K562 (cell line): ENCODE measurements at regions not wholly inside any gene's neighbourhood (a gene's known extent, or its start where the extent isn't known, plus 50 kb on each side); places are given as distances from the start of the nearest gene placed in this dataset.

Experiments
- ATAC-seq: fragments of 200-7000 bp; cut with Tn5 transposase; 3 replicates; pipeline ENCODE4 v1.9.1; 2020; ENCODE audit warnings: moderate library complexity
- BruUV-seq: library from RNA; stranded (reverse); fragments of 400-500 nt; replicated peaks from 2 replicates; lab custom pipeline; 2021; lab: Mats Ljungman, UMichigan
- CTCF ChIA-PET: fragments of 300-600 bp; formaldehyde crosslinking; extraction: SDS; loops from one replicate; lab custom pipeline; 2021; ENCODE audit warnings: low intra/inter-chr PET ratio; lab: Yijun Ruan, JAX
- POLR2A ChIA-PET: fragments of 300-600, 350-650 bp; sonication (Branson Sonifier 250); formaldehyde crosslinking; extraction: SDS; loops from one replicate; lab custom pipeline; 2021; ENCODE audit warnings: antibody characterized with exemption, inconsistent platforms; lab: Yijun Ruan, JAX
- DNase-seq, 4 experiments: peaks; one replicate each; pipeline versions ENCODE4 v3.0.0 to v3.0.0-alpha.2; 2011 to 2018; ENCODE audit warnings: low spot score in 3 of 4, mixed read lengths in 3 of 4; ENCODE audit errors: extremely low read depth in 1 of 4
- FAIRE-seq: peaks from 2 replicates; lab custom pipeline; 2011; peaks lifted over from hg19 to GRCh38; lab: Jason Lieb, UNC
- H2AFZ ChIP-seq: 2 replicates; pipeline ENCODE4 v1.6.0; 2011; ENCODE audit warnings: low read depth, low read length, control low read depth, inconsistent platforms
- H3K27ac ChIP-seq: fragments of 200-600 bp; 3 replicates; pipeline ENCODE4 v1.8.0; 2011; ENCODE audit warnings: low read depth, mild to moderate bottlenecking, control low read depth, inconsistent platforms, low read length, moderate library complexity, mixed read lengths; ENCODE audit errors: extremely low read depth
- H3K27me3 ChIP-seq, 2 experiments: fragments of 300-600 bp in 1 of 2; 2 replicates in 1 of 2; 3 replicates in 1 of 2; pipeline versions ENCODE4 v1.6.0 to v1.8.0; 2011; ENCODE audit warnings: inconsistent platforms in 2 of 2, low read length in 2 of 2, mild to moderate bottlenecking in 1 of 2, mixed read lengths in 1 of 2, moderate library complexity in 1 of 2; ENCODE audit not compliant: control insufficient read depth in 2 of 2, insufficient read depth in 2 of 2
- H3K36me3 ChIP-seq: fragments of 300-600 bp; 3 replicates; pipeline ENCODE4 v1.8.0; 2011; ENCODE audit warnings: mild to moderate bottlenecking, low read length, inconsistent platforms; ENCODE audit not compliant: control insufficient read depth, insufficient read depth
- H3K4me1 ChIP-seq, 2 experiments: fragments of 200-600 bp in 1 of 2; replicated peaks in 1 of 2; 2 replicates in 1 of 2; 3 replicates in 1 of 2; pipeline versions ENCODE4 v1.5.1 to v1.8.0; 2011; ENCODE audit warnings: inconsistent platforms in 2 of 2, low read length in 2 of 2, mild to moderate bottlenecking in 1 of 2, mixed read lengths in 1 of 2, moderate library complexity in 1 of 2; ENCODE audit not compliant: control insufficient read depth in 2 of 2, insufficient read depth in 2 of 2
- H3K4me2 ChIP-seq: 2 replicates; pipeline ENCODE4 v1.6.1; 2011; ENCODE audit warnings: low read length, control low read depth, inconsistent platforms, mixed read lengths; ENCODE audit not compliant: insufficient read depth
- H3K4me3 ChIP-seq: fragments of 200-600 bp; sonication (generic), shearing (Covaris generic); 2 replicates; pipeline ENCODE4 v1.5.1; 2016; ENCODE audit warnings: control low read depth, inconsistent platforms
- H3K79me2 ChIP-seq: fragments of 200-600 bp; 3 replicates; pipeline ENCODE4 v1.8.0; 2011; ENCODE audit warnings: low read length, inconsistent platforms; ENCODE audit not compliant: control insufficient read depth, insufficient read depth
- H3K9ac ChIP-seq, 2 experiments: 2 replicates each; pipeline versions ENCODE4 v1.6.0 to v1.6.1; 2011; ENCODE audit warnings: low read depth in 2 of 2, low read length in 2 of 2, control low read depth in 1 of 2, inconsistent platforms in 1 of 2, mild to moderate bottlenecking in 1 of 2, mixed read lengths in 1 of 2; ENCODE audit not compliant: insufficient read depth in 1 of 2
- H3K9me1 ChIP-seq: one replicate; pipeline ENCODE4 v1.6.0; 2011; ENCODE audit warnings: inconsistent platforms, mild to moderate bottlenecking, low read length, moderate library complexity; ENCODE audit not compliant: control insufficient read depth, insufficient read depth
- H3K9me3 ChIP-seq: replicated peaks from 2 replicates; pipeline ENCODE4 v1.5.1; 2011; ENCODE audit warnings: low read depth, low read length, inconsistent platforms; ENCODE audit not compliant: control insufficient read depth, insufficient read depth
- H4K20me1 ChIP-seq: replicated peaks from 2 replicates; pipeline ENCODE4 v1.6.1; 2011; ENCODE audit warnings: low read length, inconsistent platforms, mixed read lengths; ENCODE audit not compliant: control insufficient read depth, insufficient read depth
- CEBPB ChIP-seq: fragments of 450-650 bp; IDR thresholded peaks from 2 replicates; pipeline ENCODE4 v1.6.1; 2016; ENCODE audit warnings: missing genetic modification characterization, missing compliant biosample characterization
- DACH1 ChIP-seq: fragments of 450-650 bp; IDR thresholded peaks from 2 replicates; pipeline ENCODE4 v1.6.1; 2018; ENCODE audit not compliant: partially characterized antibody
- FOXM1 ChIP-seq, 2 experiments: fragments of 450-650 bp in 1 of 2; sonication (generic) in 1 of 2; formaldehyde crosslinking in 1 of 2; IDR thresholded peaks; 2 replicates each; pipeline versions ENCODE4 v1.6.1 to v1.9.0; 2017 to 2022; ENCODE audit warnings: low read depth in 2 of 2, mild to moderate bottlenecking in 2 of 2, missing genetic modification reagents in 1 of 2, moderate library complexity in 1 of 2
- LEF1 ChIP-seq: fragments of 450-650 bp; IDR thresholded peaks from 2 replicates; pipeline ENCODE4 v1.6.1; 2016; ENCODE audit warnings: mild to moderate bottlenecking
- MCM2 ChIP-seq: fragments of 450-650 bp; IDR thresholded peaks from 2 replicates; pipeline ENCODE4 v1.6.1; 2017; ENCODE audit warnings: low read depth, mild to moderate bottlenecking
- MCM3 ChIP-seq: fragments of 450-650 bp; IDR thresholded peaks from 2 replicates; pipeline ENCODE4 v1.6.1; 2016
- NR2C1 ChIP-seq, 2 experiments: fragments of 450-650 bp; IDR thresholded peaks; 2 replicates each; pipeline ENCODE4 v1.6.1; 2017; ENCODE audit warnings: mild to moderate bottlenecking in 2 of 2, antibody characterized with exemption in 1 of 2, inconsistent platforms in 1 of 2, missing compliant biosample characterization in 1 of 2, missing genetic modification characterization in 1 of 2
- PATZ1 ChIP-seq: fragments of 250-450 bp; sonication (Bioruptor Pico); IDR thresholded peaks from 2 replicates; pipeline ENCODE4 v1.5.0; 2020; ENCODE audit warnings: mild to moderate bottlenecking, borderline replicate concordance
- SMARCE1 ChIP-seq: fragments of 450-650 bp; IDR thresholded peaks from 2 replicates; pipeline ENCODE4 v1.7.1; 2016; ENCODE audit warnings: mild to moderate bottlenecking
- SMC3 ChIP-seq: conservative IDR thresholded peaks from 2 replicates; pipeline ENCODE4 v1.6.1; 2011; ENCODE audit warnings: low read depth, low read length, improper control_type of control experiment; ENCODE audit not compliant: insufficient read depth
- ZNF165 ChIP-seq: fragments of 250-450 bp; sonication (Bioruptor Pico); IDR thresholded peaks from 2 replicates; pipeline ENCODE4 v1.4.0; 2020; ENCODE audit warnings: borderline replicate concordance
- WGBS: fragments of 100-300 bp; shearing (Covaris generic); methylation state at CpG from one replicate; pipeline ENCODE4 v1.1.6; 2016; ENCODE audit warnings: low coverage, mixed read lengths; ENCODE audit not compliant: insufficient coverage; ENCODE audit errors: missing lambda C conversion rate; 5-methylcytosine and 5-hydroxymethylcytosine counted together
- in situ Hi-C: fragments of 300-500 bp; cut with MboI; formaldehyde crosslinking; loops from 4 replicates; pipeline ENCODE4 v1.15.0; 2018; ENCODE audit warnings: inconsistent platforms, mixed read lengths
- intact Hi-C: fragments of 100-400 bp; cut with micrococcal nuclease; formaldehyde crosslinking; loops from 2 replicates; pipeline ENCODE4 v1.14.2; 2022
- TF ChIP-seq, protein P1 (sequence below): fragments of 250-450 bp; sonication (Bioruptor Pico); IDR thresholded peaks from 2 replicates; pipeline ENCODE4 v1.4.0; 2020; ENCODE audit warnings: mild to moderate bottlenecking, moderate library complexity
- TF ChIP-seq, protein P2 (sequence below): fragments of 450-650 bp; IDR thresholded peaks from 2 replicates; pipeline ENCODE4 v1.6.1; 2014; ENCODE audit warnings: low read depth, mild to moderate bottlenecking, moderate library complexity, borderline replicate concordance
- TF ChIP-seq, protein P3 (sequence below): sonication (generic); formaldehyde crosslinking; IDR thresholded peaks from 2 replicates; pipeline ENCODE4 v1.8.0; 2023; ENCODE audit warnings: mild to moderate bottlenecking, missing genetic modification reagents

GRCh38 chr13:50162001-50162400 is 146.8 kb downstream of the KCNRG start:
- ChIA-PET CTCF (interaction anchor here (0.7 kb wide), 1 partner anchor 883 kb away, joined by 4 read pairs; no protein-coding TSS in a partner anchor), POLR2A (interaction anchor here (0.6 kb wide), 2 partner anchors 87 to 405 kb away, joined by 4 read pairs; no protein-coding TSS in a partner anchor)
- in situ Hi-C loops, result no loop called here
- no peak overlapping the region for H3K27ac ChIP-seq
- intact Hi-C loops, result loop anchor here (10.0 kb wide), 1 partner anchor 643 kb away; no protein-coding TSS in a partner anchor
- peaks cover 0 to 8% of the 10 kb centered on the region in 2 experiments; a peak in 2 of 5 replicates for H3K4me1 ChIP-seq
- H3K9ac ChIP-seq, result no peak overlapping the region
- H3K79me2 ChIP-seq, result no peaks in the 10 kb centered on the region
- H3K4me3 ChIP-seq, result no peak overlapping the region
- H3K4me2 ChIP-seq, result no peak overlapping the region
- no peak overlapping the region for H2AFZ ChIP-seq
- DNase-seq, result no peak
- H4K20me1 ChIP-seq, result no peaks in the 10 kb centered on the region
- H3K27me3 ChIP-seq, result no peaks in the 10 kb centered on the region
- H3K9me1 ChIP-seq, result no peaks in the 10 kb centered on the region
- no peaks in the 10 kb centered on the region for H3K9me3 ChIP-seq
- no TSS peak for BruUV-seq
- WGBS, result 5% methylated on average over 3 of the region's 4 CpGs
- H3K36me3 ChIP-seq, result no peaks in the 10 kb centered on the region
- ATAC-seq, result no peak
- FAIRE-seq, result no peak
- TF ChIP-seq, protein P1, sequence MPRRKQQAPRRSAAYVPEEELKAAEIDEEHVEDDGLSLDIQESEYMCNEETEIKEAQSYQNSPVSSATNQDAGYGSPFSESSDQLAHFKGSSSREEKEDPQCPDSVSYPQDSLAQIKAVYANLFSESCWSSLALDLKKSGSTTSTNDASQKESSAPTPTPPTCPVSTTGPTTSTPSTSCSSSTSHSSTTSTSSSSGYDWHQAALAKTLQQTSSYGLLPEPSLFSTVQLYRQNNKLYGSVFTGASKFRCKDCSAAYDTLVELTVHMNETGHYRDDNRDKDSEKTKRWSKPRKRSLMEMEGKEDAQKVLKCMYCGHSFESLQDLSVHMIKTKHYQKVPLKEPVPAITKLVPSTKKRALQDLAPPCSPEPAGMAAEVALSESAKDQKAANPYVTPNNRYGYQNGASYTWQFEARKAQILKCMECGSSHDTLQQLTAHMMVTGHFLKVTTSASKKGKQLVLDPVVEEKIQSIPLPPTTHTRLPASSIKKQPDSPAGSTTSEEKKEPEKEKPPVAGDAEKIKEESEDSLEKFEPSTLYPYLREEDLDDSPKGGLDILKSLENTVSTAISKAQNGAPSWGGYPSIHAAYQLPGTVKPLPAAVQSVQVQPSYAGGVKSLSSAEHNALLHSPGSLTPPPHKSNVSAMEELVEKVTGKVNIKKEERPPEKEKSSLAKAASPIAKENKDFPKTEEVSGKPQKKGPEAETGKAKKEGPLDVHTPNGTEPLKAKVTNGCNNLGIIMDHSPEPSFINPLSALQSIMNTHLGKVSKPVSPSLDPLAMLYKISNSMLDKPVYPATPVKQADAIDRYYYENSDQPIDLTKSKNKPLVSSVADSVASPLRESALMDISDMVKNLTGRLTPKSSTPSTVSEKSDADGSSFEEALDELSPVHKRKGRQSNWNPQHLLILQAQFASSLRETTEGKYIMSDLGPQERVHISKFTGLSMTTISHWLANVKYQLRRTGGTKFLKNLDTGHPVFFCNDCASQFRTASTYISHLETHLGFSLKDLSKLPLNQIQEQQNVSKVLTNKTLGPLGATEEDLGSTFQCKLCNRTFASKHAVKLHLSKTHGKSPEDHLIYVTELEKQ (CRISPR knock-in tag), result no peak
- TF ChIP-seq, protein P2, sequence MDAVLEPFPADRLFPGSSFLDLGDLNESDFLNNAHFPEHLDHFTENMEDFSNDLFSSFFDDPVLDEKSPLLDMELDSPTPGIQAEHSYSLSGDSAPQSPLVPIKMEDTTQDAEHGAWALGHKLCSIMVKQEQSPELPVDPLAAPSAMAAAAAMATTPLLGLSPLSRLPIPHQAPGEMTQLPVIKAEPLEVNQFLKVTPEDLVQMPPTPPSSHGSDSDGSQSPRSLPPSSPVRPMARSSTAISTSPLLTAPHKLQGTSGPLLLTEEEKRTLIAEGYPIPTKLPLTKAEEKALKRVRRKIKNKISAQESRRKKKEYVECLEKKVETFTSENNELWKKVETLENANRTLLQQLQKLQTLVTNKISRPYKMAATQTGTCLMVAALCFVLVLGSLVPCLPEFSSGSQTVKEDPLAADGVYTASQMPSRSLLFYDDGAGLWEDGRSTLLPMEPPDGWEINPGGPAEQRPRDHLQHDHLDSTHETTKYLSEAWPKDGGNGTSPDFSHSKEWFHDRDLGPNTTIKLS, result no peak
- TF ChIP-seq MCM2, result no peak
- no peak for TF ChIP-seq LEF1
- no peak for TF ChIP-seq ZNF165
- TF ChIP-seq PATZ1, result no peak
- no peak for TF ChIP-seq SMC3
- no peak for TF ChIP-seq MCM3
- TF ChIP-seq FOXM1 (IDR thresholded peaks at IDR 0.05; ENCODE audit: low read depth), result no peak
- no peak for TF ChIP-seq FOXM1 (CRISPR knock-in tag; IDR thresholded peaks at IDR 0.05; ENCODE audit: low read depth)
- TF ChIP-seq SMARCE1, result no peak
- TF ChIP-seq NR2C1 (IDR thresholded peaks at IDR 0.05), result no peak
- no peak for TF ChIP-seq NR2C1 (tag; IDR thresholded peaks at IDR 0.05)
- TF ChIP-seq DACH1, result no peak
- TF ChIP-seq CEBPB (tag), result no peak
- TF ChIP-seq, protein P3, sequence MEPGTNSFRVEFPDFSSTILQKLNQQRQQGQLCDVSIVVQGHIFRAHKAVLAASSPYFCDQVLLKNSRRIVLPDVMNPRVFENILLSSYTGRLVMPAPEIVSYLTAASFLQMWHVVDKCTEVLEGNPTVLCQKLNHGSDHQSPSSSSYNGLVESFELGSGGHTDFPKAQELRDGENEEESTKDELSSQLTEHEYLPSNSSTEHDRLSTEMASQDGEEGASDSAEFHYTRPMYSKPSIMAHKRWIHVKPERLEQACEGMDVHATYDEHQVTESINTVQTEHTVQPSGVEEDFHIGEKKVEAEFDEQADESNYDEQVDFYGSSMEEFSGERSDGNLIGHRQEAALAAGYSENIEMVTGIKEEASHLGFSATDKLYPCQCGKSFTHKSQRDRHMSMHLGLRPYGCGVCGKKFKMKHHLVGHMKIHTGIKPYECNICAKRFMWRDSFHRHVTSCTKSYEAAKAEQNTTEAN (CRISPR knock-in tag), result no peak
